DMS114 treated with DMSO at 0.1 percent for 48 hours (cell line): ENCODE measurements at regions not wholly inside any gene's neighbourhood (a gene's known extent, or its start where the extent isn't known, plus 50 kb on each side); places are given as distances from the start of the nearest gene placed in this dataset.

ENCODE experiments used
- DNase-seq: peaks from one replicate; lab custom pipeline; 2025; ENCODE audit not compliant: unreplicated experiment; lab: John Stamatoyannopoulos, UW

DNA sequence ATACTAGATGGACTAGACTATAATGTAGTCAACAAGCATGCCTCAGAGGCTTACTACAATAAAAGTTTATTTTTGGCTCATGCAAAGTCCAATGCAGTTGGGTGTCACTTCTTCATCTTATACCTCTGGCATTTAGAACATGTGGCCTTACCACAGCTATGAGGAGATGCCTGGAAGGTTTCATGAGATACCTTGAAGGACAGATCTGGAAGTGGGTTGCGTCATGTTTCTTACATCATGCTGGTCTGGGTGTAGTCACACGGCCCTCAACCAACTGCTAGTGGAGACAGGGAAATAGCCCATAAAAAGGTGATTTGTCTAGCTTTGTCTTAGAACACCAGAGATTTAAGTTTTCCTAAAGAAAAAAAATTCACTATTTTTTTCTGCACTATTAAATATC is 91.7 kb upstream of the MMADHC start:
- no peak for DNase-seq

- no peak for DNase-seq
Observed at GRCh38 chr2:149677416-149677815, 89.8 kb upstream of the MMADHC start.

GRCh38 chr2:149670086-149670485 is 82.5 kb upstream of the MMADHC start:
- DNase-seq: no peak

- no peak for DNase-seq
Observed at GRCh38 chr2:149666809-149667320, 79.3 kb upstream of the MMADHC start.

- no peak for DNase-seq
Observed at GRCh38 chr2:149664896-149665295, 77.3 kb upstream of the MMADHC start.

DNA sequence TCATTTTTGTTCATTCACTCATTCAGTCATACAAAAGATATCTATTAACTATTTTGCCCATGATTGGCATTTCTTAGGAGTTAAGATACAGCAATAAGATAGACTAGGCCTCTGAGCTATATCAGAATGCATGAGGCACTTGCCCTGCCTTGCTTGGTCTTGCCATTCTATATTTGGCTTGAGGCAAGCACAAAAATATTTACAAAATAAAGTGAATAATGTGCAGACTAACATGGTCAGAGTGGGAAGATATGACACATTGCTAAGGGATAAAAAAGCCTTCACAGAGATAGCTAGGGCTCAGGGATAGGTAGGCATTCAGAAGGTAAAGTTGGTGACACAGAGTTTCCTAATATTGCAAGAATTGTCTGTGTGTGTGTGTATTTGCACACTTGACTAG is 75.0 kb upstream of the MMADHC start:
- no peak for DNase-seq

- DNase-seq: no peak
Observed at GRCh38 chr2:149661844-149662243, 74.3 kb upstream of the MMADHC start.

DNA sequence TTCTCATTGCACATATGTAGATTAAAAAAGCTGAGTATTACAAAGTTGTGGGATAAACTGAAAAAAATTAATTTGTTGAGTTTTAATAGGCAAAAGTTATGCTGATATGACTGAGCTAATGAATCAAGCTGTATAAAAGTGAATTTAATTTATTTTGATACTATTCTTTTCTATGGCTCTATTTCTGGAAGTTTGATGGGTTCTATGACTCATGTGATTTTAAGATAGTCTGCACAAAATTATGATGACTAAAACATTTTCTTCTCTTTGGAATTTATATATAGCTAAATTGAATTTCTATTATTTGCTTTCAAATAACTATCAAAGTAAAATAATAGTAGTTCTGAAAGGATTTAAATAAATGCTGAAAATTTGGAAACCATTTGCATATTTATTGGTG is 71.0 kb upstream of the MMADHC start:
- DNase-seq: no peak

DNA sequence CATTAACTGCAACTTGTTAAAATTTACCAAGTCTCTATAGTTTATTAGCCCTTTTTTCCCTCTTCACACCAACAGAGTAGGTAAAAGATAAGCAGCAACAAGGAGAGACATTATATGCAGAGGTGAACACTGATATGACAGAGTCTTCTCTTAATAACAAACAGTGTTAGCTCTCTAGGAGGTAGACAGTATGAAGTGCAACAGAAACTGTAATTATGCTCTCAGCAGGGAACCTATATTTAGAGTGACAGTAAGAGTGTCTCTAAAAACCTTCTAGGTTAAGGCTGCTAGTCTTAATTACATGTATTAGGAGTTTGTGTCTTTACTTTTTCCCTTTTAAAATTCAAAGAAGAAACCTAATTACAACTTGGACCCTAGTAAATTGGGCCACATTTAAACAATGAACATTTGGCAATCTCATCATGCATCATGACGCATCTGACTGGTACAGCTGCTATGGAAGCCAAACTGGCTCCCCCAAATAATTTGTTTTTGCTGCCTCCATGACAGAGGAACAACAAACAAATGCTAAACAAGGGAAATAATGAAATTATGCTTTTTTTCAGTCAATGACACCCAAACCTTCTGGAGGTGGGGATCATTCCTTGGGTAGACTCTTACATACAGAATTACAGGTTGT is 69.9 kb upstream of the MMADHC start:
- no peak for DNase-seq

- DNase-seq: no peak
Observed at GRCh38 chr2:149656996-149657395, 69.4 kb upstream of the MMADHC start.

GRCh38 chr2:149653831-149654445 is 66.4 kb upstream of the MMADHC start:
- no peak for DNase-seq

- no peak for DNase-seq
Observed at GRCh38 chr2:149652926-149653325, 65.4 kb upstream of the MMADHC start.

DNA sequence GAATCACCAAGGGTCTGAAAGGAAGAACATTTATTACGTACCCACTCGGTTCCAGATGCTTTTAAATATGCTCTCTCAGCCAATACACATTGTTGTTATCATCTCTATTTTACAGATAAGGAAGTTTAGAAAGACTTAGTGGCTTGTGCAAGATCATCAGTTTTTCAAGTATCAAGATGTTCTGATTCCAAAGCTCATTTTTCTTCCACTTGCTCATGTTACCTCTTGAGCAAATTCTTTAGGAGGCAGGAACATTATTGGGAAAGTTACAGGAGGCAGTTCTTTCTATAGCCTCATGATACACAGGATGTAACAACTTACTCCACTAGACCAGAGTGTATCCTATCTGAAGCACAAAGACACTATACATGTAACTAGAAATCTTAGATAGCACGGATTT is 65.0 kb upstream of the MMADHC start:
- no peak for DNase-seq

DNA sequence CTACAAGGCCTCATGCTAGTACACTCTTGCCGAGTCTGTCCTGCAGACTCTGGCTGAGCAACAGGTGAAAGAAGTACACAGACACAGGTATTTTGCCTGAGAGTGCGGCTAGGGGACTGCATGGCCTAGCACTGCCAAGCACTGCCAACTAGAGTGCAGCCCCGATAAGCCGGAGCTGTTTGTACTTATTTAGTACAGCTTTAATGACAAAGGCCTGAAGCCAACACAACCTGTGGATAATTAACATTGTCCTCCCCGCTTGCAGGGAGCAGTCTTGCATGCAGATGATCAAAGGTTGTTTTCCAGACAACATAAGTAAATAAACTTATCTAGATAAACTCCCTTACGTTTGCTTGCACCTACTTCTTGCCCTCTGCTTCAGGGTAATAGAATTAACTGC is 63.7 kb upstream of the MMADHC start:
- no peak for DNase-seq

DNA sequence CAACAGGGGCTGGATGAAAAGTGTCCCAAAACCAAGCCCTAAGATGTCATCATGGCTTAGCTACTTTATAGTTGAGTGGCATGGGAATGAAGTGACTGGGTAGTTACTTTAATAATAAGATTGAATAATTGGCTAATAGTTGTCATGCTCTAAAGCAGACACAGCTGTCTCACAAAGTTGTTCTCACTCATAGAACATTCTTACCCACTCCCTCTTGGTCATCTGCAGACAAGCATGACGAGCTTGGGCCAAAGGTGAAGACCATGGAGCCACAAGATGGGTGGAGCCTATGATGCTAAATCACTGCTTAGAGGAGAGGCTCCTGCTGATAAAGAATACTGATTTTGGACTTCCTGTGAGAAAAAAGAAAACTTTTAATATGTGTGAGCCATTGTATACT is 62.4 kb upstream of the MMADHC start:
- DNase-seq: no peak

DNA sequence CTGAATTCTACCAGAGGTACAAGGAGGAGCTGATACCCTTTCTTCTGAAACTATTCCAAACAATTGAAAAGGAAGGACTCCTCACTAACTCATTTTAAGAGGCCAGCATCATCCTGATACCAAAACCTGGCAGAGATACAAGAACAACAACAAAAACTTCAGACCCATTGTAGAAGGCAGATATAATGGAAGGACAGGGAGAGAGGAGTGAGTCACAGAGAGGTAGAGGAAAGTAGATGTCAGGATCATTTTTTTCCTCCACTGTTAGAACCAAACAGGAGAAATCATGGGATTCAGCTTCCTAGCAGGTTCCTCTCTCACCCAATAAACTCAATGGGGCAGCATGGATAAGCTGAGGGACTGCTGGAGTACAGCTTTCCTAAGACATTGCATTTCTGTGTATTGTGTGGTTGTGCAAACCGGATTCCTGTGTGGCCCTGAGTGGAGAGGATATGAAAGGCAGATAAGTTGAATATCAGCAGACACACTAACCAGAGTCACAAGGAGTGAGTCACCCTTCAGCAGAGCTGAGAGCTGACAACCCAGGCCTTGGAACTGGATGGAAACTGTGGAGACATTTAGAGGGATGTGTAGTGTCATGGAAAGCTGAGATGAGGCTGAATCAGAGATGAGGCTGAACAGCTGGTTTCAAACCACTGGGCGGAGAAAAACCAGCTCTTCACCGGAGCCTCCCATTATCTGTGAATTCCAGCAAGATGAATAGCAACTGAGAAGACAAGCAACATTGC is 60.9 kb upstream of the MMADHC start:
- DNase-seq: no peak

DNA sequence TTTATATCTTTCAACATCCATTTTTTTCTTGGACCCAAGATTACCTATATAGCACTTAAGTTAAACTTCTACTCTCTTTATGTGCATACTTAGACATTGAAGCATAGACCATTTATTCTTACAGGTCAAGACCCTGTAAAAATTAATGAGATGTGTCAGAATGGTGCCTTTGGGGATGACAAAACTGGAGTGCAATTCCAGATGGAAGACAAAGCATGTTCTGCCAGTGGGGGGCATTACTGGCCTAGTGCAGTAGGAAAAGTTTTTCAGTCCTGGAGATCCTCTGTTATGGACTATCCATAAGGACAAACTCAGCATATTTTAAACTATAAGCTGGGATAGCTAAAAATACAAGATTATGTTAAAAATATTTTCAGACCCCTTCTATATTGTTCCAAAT is 57.8 kb upstream of the MMADHC start:
- DNase-seq: no peak
